Liver (tissue), 8 donors: ENCODE measurements at regions not wholly inside any gene's neighbourhood (a gene's known extent, or its start where the extent isn't known, plus 50 kb on each side); places are given as distances from the start of the nearest gene placed in this dataset.

ENCODE experiments used
- DNase-seq: peaks from one replicate; pipeline ENCODE4 v3.0.0-alpha.2; 2017; ENCODE audit warnings: low spot score
- H3K27ac ChIP-seq, 2 donors: one replicate each; pipeline ENCODE4 v1.7.0; 2013; ENCODE audit warnings: inconsistent platforms in 2 of 2, low read length in 2 of 2, control low read depth in 1 of 2, low read depth in 1 of 2, mild to moderate bottlenecking in 1 of 2
- H3K27me3 ChIP-seq, 4 donors: one replicate each; pipeline versions ENCODE4 v1.6.1 to v1.7.0; 2013; ENCODE audit warnings: low read length in 3 of 4, inconsistent platforms in 1 of 4, mild to moderate bottlenecking in 1 of 4, moderate library complexity in 1 of 4; ENCODE audit not compliant: control insufficient read depth in 4 of 4, insufficient read depth in 4 of 4
- H3K36me3 ChIP-seq, 4 donors: one replicate each; pipeline versions ENCODE4 v1.6.1 to v1.7.0; 2013; ENCODE audit warnings: low read length in 3 of 4, mild to moderate bottlenecking in 3 of 4, low read depth in 1 of 4, moderate library complexity in 1 of 4; ENCODE audit not compliant: control insufficient read depth in 4 of 4, insufficient read depth in 3 of 4
- H3K4me1 ChIP-seq, 4 donors: one replicate each; pipeline versions ENCODE4 v1.6.1 to v1.7.0; 2013; ENCODE audit warnings: low read length in 3 of 4, mild to moderate bottlenecking in 3 of 4, moderate library complexity in 1 of 4; ENCODE audit not compliant: control insufficient read depth in 4 of 4, insufficient read depth in 4 of 4
- H3K4me3 ChIP-seq, 3 donors: one replicate each; pipeline versions ENCODE4 v1.6.1 to v1.7.0; 2013; ENCODE audit warnings: low read length in 3 of 3, control low read depth in 1 of 3, low read depth in 1 of 3, mild to moderate bottlenecking in 1 of 3
- H3K9ac ChIP-seq, 2 donors: one replicate each; pipeline ENCODE4 v1.7.0; 2013; ENCODE audit warnings: low read length in 2 of 2, mild to moderate bottlenecking in 2 of 2, moderate library complexity in 2 of 2, control low read depth in 1 of 2, low read depth in 1 of 2
- H3K9me3 ChIP-seq, 4 donors: one replicate each; pipeline versions ENCODE4 v1.6.1 to v1.7.0; 2013; ENCODE audit warnings: low read length in 3 of 4; ENCODE audit not compliant: control insufficient read depth in 4 of 4
- ATF3 ChIP-seq: IDR thresholded peaks from 2 replicates; pipeline ENCODE4 v1.6.1; 2016; ENCODE audit warnings: antibody characterized with exemption
- CTCF ChIP-seq: fragments of 150-350 bp; IDR thresholded peaks from 2 replicates; pipeline ENCODE4 v1.5.1; 2017; ENCODE audit warnings: improper control_type of control experiment, low read depth, low read length; ENCODE audit not compliant: missing input control
- EGR1 ChIP-seq, 2 donors: IDR thresholded peaks; 2 replicates each; pipeline ENCODE4 v1.6.1; 2016 to 2018; ENCODE audit warnings: antibody characterized with exemption in 2 of 2, low read depth in 2 of 2
- FOXA1 ChIP-seq: IDR thresholded peaks from 2 replicates; pipeline ENCODE4 v1.6.1; 2016; ENCODE audit warnings: antibody characterized with exemption
- FOXA2 ChIP-seq: IDR thresholded peaks from 2 replicates; pipeline ENCODE4 v1.6.1; 2016; ENCODE audit warnings: antibody characterized with exemption
- GABPA ChIP-seq, 2 donors: IDR thresholded peaks in 1 of 2; conservative IDR thresholded peaks in 1 of 2; 2 replicates each; pipeline ENCODE4 v1.6.1; 2016; ENCODE audit warnings: antibody characterized with exemption in 2 of 2, mild to moderate bottlenecking in 1 of 2, moderate library complexity in 1 of 2
- HNF4A ChIP-seq, 2 donors: conservative IDR thresholded peaks; 2 replicates each; pipeline ENCODE4 v1.6.1; 2016; ENCODE audit warnings: antibody characterized with exemption in 2 of 2, mild to moderate bottlenecking in 2 of 2
- HNF4G ChIP-seq: IDR thresholded peaks from 2 replicates; pipeline ENCODE4 v1.6.1; 2016; ENCODE audit warnings: antibody characterized with exemption
- JUND ChIP-seq, 2 donors: IDR thresholded peaks; 2 replicates each; pipeline ENCODE4 v1.6.1; 2016; ENCODE audit warnings: antibody characterized with exemption in 2 of 2
- NR2F2 ChIP-seq: IDR thresholded peaks from 2 replicates; pipeline ENCODE4 v1.6.1; 2016; ENCODE audit warnings: antibody characterized with exemption
- RAD21 ChIP-seq, 2 donors: IDR thresholded peaks; 2 replicates each; pipeline ENCODE4 v1.6.1; 2016; ENCODE audit warnings: antibody characterized with exemption in 2 of 2, mild to moderate bottlenecking in 2 of 2
- REST ChIP-seq: IDR thresholded peaks from 2 replicates; pipeline ENCODE4 v1.6.1; 2016; ENCODE audit warnings: antibody characterized with exemption, mild to moderate bottlenecking
- RXRA ChIP-seq, 2 donors: IDR thresholded peaks; 2 replicates each; pipeline ENCODE4 v1.6.1; 2017 to 2018; ENCODE audit warnings: antibody characterized with exemption in 2 of 2, mild to moderate bottlenecking in 1 of 2
- SP1 ChIP-seq: IDR thresholded peaks from 2 replicates; pipeline ENCODE4 v1.6.1; 2018; ENCODE audit warnings: antibody characterized with exemption, mild to moderate bottlenecking
- TAF1 ChIP-seq: conservative IDR thresholded peaks from 2 replicates; pipeline ENCODE4 v1.6.1; 2016; ENCODE audit warnings: antibody characterized with exemption, mild to moderate bottlenecking
- YY1 ChIP-seq: IDR thresholded peaks from 2 replicates; pipeline ENCODE4 v1.6.1; 2016; ENCODE audit warnings: antibody characterized with exemption, mild to moderate bottlenecking
- ZBTB33 ChIP-seq: IDR thresholded peaks from 2 replicates; pipeline ENCODE4 v1.6.1; 2016; ENCODE audit warnings: antibody characterized with exemption
- WGBS: extraction: QIAGEN DNeasy Blood & Tissue Kit; methylation state at CpG from one replicate; pipeline ENCODE4 v1.1.7; 2013; 5-methylcytosine and 5-hydroxymethylcytosine counted together
- TF ChIP-seq, protein P1 (sequence below): IDR thresholded peaks from 2 replicates; pipeline ENCODE4 v1.6.1; 2016; ENCODE audit warnings: antibody characterized with exemption
- donor health status: healthy.
- donor health status: healthy.
- donor health status: healthy.
- donor health status: healthy.
- donor health status: healthy.

GRCh38 chr18:30491815-30492551 lies 550.6 kb downstream of the DSC3 start (continued):
- no peak for TF ChIP-seq SP1
- no peak for TF ChIP-seq ZBTB33

DNA sequence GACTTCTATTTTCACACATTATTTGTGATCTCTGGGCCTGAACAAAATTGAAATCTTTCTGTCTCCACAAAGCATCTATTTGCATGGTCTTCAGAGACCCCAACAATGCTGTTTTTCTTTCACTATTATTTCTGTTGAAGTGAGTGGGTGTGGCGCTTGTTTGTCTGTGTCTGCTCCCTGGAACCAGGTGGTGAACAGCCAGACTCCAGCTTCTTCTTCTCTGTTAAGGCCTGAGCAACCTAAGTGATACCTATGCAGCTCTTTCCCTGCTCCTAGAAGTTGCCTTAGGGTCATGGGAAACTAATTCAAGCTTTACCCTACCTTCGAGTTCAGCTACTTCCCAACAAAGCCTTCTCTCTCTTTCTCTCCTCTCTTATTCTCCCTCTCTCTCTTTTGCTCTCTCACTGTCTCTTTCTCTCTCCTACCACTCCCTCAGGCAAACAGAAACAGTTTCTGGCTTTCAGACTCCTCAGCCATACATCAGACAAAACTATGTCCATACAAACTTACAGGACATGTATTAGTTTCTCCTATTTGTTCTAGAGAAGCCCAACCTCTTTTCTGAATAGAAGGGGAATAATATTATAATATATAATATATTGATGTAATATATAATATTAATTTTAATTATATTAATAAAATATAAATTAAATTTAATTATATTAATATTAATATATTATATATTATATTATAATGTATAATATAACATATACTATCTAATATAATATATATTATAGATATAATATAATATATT lies 552.5 kb downstream of the DSC3 start:
- Histone ChIP-seq H3K9me3 (no peaks in the 10 kb centered on the region), H3K36me3 (no peaks in the 10 kb centered on the region), H3K9ac (no peak overlapping the region), H3K27ac (no peak overlapping the region), H3K27me3 (no peaks in the 10 kb centered on the region), H3K4me1 (no peaks in the 10 kb centered on the region), H3K4me3 (no peak overlapping the region)
- 86% methylated on average over 2 of the region's 2 CpGs for WGBS
- DNase-seq: no peak
- no peak for TF ChIP-seq SP1
- TF ChIP-seq CTCF: no peak
- no peak for TF ChIP-seq FOXA2
- no peak for TF ChIP-seq REST
- TF ChIP-seq ZBTB33: no peak
- no peak for TF ChIP-seq GABPA (IDR thresholded peaks at IDR 0.05 in 1 of 2, conservative IDR thresholded peaks at IDR 0.05 in 1 of 2)
- TF ChIP-seq HNF4A (conservative IDR thresholded peaks at IDR 0.05): no peak
- no peak for TF ChIP-seq TAF1
- no peak for TF ChIP-seq HNF4G
- no peak for TF ChIP-seq RXRA (IDR thresholded peaks at IDR 0.05)
- TF ChIP-seq JUND (IDR thresholded peaks at IDR 0.05): no peak
- TF ChIP-seq FOXA1: no peak
- TF ChIP-seq NR2F2: no peak
- TF ChIP-seq ATF3: no peak
- TF ChIP-seq RAD21 (IDR thresholded peaks at IDR 0.05): no peak
- TF ChIP-seq, protein P1, sequence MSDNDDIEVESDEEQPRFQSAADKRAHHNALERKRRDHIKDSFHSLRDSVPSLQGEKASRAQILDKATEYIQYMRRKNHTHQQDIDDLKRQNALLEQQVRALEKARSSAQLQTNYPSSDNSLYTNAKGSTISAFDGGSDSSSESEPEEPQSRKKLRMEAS: no peak
- no peak for TF ChIP-seq YY1
- TF ChIP-seq EGR1 (IDR thresholded peaks at IDR 0.05; ENCODE audit: low read depth in 2 of 2): no peak
